Stimulated activated naive CD8-positive, alpha-beta T cell treated with anti-CD3 and anti-CD28 coated beads, Interleukin-15, Interleukin-2, amounts not matched to agents 100 U/mL and 50 U/mL, for 24 hours (primary cell): ENCODE measurements at regions not wholly inside any gene's neighbourhood (a gene's known extent, or its start where the extent isn't known, plus 50 kb on each side); places are given as distances from the start of the nearest gene placed in this dataset.
"Not testable (repeated sequence)": the region's sequence is repeated elsewhere in the genome, so short reads cannot be mapped to it uniquely, and the experiment has no call there.

Source experiments
- ATAC-seq: fragments of 150-1000 bp; cut with Tn5 transposase; one replicate; pipeline ENCODE4 v1.10.0; 2021
- DNase-seq: peaks from one replicate; pipeline ENCODE4 v3.0.0; 2021

- DNase-seq, ATAC-seq: not testable (repeated sequence)
Observed at GRCh38 chr4:52522093-52522492, 137.0 kb downstream of the USP46 start.

DNA sequence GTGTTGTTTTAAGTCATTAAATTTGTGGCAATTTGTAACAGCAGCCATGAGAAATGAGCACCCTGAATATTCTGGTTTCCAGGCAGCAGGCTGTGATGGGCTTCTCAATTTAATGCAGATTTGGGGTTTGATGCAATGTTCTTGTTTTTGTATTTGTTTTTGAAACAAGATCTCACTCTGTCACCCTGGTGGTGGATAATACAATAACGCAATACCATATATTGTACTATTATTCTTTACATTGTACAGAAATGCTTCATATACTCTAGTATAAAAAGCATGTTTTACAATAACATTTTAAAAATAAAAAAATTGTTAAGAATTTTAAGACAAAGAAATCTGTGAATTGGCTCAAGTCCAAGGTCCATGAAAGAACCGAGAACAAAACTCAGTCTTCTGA, 129.1 kb downstream of the USP46 start:
- DNase-seq = no peak
- no peak for ATAC-seq

- DNase-seq = no peak
- no peak for ATAC-seq
Observed at GRCh38 chr4:52535793-52536192, 123.3 kb downstream of the USP46 start.
